H1 (cell line): ENCODE measurements at regions not wholly inside any gene's neighbourhood (a gene's known extent, or its start where the extent isn't known, plus 50 kb on each side); places are given as distances from the start of the nearest gene placed in this dataset.

Experiments
- BACH1 ChIP-seq: IDR thresholded peaks from 2 replicates; pipeline ENCODE4 v1.6.1; 2012; ENCODE audit warnings: low read length, improper control_type of control experiment
- CHD2 ChIP-seq: IDR thresholded peaks from 2 replicates; pipeline ENCODE4 v1.6.1; 2012; ENCODE audit warnings: low read length, improper control_type of control experiment
- HDAC2 ChIP-seq, 2 experiments: fragments of 300-600 bp in 1 of 2; sonication (generic) in 1 of 2; IDR thresholded peaks; 2 replicates each; pipeline ENCODE4 v1.6.1; 2011 to 2012; ENCODE audit warnings: low read depth in 2 of 2, low read length in 2 of 2, mild to moderate bottlenecking in 2 of 2, moderate library complexity in 2 of 2, borderline replicate concordance in 1 of 2, inconsistent platforms in 1 of 2
- POLR2A ChIP-seq, 2 experiments: IDR thresholded peaks; 1 replicate in 1 of 2; 2 replicates in 1 of 2; pipeline ENCODE4 v1.6.1; 2011; ENCODE audit warnings: low read depth in 2 of 2, low read length in 2 of 2, mild to moderate bottlenecking in 2 of 2; ENCODE audit errors: control extremely low read depth in 1 of 2
- POLR2AphosphoS5 ChIP-seq: IDR thresholded peaks from 2 replicates; pipeline ENCODE4 v1.6.1; 2011; ENCODE audit warnings: low read depth, low read length
- RAD21 ChIP-seq, 2 experiments: IDR thresholded peaks in 1 of 2; conservative IDR thresholded peaks in 1 of 2; 2 replicates each; pipeline ENCODE4 v1.6.1; 2011; ENCODE audit warnings: low read depth in 2 of 2, low read length in 2 of 2, improper control_type of control experiment in 1 of 2, inconsistent platforms in 1 of 2, mild to moderate bottlenecking in 1 of 2, moderate library complexity in 1 of 2
- RBBP5 ChIP-seq: IDR thresholded peaks from 2 replicates; pipeline ENCODE4 v1.7.1; 2012; ENCODE audit warnings: low read depth, mild to moderate bottlenecking, inconsistent platforms, low read length, moderate library complexity, borderline replicate concordance
- RFX5 ChIP-seq: IDR thresholded peaks from 2 replicates; pipeline ENCODE4 v1.6.1; 2011; ENCODE audit warnings: low read depth, low read length, improper control_type of control experiment, borderline replicate concordance
- SP2 ChIP-seq: IDR thresholded peaks from 2 replicates; pipeline ENCODE4 v1.6.1; 2012; ENCODE audit warnings: mild to moderate bottlenecking, low read length, inconsistent platforms
- TAF1 ChIP-seq: IDR thresholded peaks from 2 replicates; pipeline ENCODE4 v1.6.1; 2011; ENCODE audit warnings: mild to moderate bottlenecking, low read depth, low read length
- TF ChIP-seq, protein P1 (sequence below), 3 experiments: IDR thresholded peaks; 1 replicate in 2 of 3; 2 replicates in 1 of 3; pipeline versions ENCODE4 v1.5.1 to v1.6.1; 2011; ENCODE audit warnings: low read length in 3 of 3, mild to moderate bottlenecking in 3 of 3, inconsistent platforms in 2 of 3, low read depth in 1 of 3, moderate library complexity in 1 of 3; ENCODE audit not compliant: insufficient read depth in 1 of 3; ENCODE audit errors: control extremely low read depth in 1 of 3
- TF ChIP-seq, protein P2 (sequence below): IDR thresholded peaks from 2 replicates; pipeline ENCODE4 v1.6.1; 2012; ENCODE audit warnings: inconsistent platforms
- TF ChIP-seq, protein P3 (sequence below): IDR thresholded peaks from 2 replicates; pipeline ENCODE4 v1.6.1; 2012; ENCODE audit warnings: low read length, inconsistent platforms

DNA sequence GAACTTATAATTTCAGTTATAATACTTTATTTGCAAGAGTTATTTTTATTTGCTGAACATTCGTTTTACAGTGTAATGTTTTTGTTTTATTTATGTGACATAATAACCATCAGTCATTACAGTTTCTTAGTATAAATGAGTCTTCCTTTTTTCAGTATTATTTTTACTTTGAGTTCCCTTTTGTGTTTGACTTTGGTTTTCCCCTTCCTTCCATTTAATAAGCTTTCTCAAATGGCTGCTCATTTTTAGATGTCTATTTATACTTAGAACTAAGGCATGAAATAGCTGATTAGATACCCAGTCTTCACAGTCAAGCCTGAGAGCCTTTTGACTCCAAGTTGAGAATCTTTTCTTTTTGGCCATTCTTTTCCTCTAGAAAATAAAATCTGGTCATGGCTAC lies 404.5 kb downstream of the LRFN5 start:
- TF ChIP-seq, protein P1, sequence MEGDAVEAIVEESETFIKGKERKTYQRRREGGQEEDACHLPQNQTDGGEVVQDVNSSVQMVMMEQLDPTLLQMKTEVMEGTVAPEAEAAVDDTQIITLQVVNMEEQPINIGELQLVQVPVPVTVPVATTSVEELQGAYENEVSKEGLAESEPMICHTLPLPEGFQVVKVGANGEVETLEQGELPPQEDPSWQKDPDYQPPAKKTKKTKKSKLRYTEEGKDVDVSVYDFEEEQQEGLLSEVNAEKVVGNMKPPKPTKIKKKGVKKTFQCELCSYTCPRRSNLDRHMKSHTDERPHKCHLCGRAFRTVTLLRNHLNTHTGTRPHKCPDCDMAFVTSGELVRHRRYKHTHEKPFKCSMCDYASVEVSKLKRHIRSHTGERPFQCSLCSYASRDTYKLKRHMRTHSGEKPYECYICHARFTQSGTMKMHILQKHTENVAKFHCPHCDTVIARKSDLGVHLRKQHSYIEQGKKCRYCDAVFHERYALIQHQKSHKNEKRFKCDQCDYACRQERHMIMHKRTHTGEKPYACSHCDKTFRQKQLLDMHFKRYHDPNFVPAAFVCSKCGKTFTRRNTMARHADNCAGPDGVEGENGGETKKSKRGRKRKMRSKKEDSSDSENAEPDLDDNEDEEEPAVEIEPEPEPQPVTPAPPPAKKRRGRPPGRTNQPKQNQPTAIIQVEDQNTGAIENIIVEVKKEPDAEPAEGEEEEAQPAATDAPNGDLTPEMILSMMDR (IDR thresholded peaks at IDR 0.05; ENCODE audit: control extremely low read depth in 1 of 3, insufficient read depth in 1 of 3, low read depth in 1 of 3, low read length in 3 of 3) = no peak
- TF ChIP-seq POLR2A (IDR thresholded peaks at IDR 0.05; ENCODE audit: control extremely low read depth in 1 of 2, low read depth in 2 of 2, low read length in 2 of 2) (no peak), TAF1 (no peak), RBBP5 (no peak), SP2 (no peak), BACH1 (no peak), CHD2 (no peak), RAD21 (IDR thresholded peaks at IDR 0.05 in 1 of 2, conservative IDR thresholded peaks at IDR 0.05 in 1 of 2; ENCODE audit: low read depth in 2 of 2, low read length in 2 of 2) (no peak), POLR2AphosphoS5 (no peak), HDAC2 (IDR thresholded peaks at IDR 0.05; ENCODE audit: borderline replicate concordance in 1 of 2, low read depth in 2 of 2, low read length in 2 of 2) (no peak), RFX5 (no peak)
- TF ChIP-seq, protein P2, sequence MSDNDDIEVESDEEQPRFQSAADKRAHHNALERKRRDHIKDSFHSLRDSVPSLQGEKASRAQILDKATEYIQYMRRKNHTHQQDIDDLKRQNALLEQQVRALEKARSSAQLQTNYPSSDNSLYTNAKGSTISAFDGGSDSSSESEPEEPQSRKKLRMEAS = no peak
- TF ChIP-seq, protein P3, sequence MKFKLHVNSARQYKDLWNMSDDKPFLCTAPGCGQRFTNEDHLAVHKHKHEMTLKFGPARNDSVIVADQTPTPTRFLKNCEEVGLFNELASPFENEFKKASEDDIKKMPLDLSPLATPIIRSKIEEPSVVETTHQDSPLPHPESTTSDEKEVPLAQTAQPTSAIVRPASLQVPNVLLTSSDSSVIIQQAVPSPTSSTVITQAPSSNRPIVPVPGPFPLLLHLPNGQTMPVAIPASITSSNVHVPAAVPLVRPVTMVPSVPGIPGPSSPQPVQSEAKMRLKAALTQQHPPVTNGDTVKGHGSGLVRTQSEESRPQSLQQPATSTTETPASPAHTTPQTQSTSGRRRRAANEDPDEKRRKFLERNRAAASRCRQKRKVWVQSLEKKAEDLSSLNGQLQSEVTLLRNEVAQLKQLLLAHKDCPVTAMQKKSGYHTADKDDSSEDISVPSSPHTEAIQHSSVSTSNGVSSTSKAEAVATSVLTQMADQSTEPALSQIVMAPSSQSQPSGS = no peak
